HG03139 (cell line): ENCODE measurements at regions not wholly inside any gene's neighbourhood (a gene's known extent, or its start where the extent isn't known, plus 50 kb on each side); places are given as distances from the start of the nearest gene placed in this dataset.

ENCODE experiments used
- ATAC-seq: cut with Tn5 transposase; IDR thresholded peaks from one replicate; pipeline ENCODE4 v1.9.1; 2021; ENCODE audit not compliant: unreplicated experiment

DNA sequence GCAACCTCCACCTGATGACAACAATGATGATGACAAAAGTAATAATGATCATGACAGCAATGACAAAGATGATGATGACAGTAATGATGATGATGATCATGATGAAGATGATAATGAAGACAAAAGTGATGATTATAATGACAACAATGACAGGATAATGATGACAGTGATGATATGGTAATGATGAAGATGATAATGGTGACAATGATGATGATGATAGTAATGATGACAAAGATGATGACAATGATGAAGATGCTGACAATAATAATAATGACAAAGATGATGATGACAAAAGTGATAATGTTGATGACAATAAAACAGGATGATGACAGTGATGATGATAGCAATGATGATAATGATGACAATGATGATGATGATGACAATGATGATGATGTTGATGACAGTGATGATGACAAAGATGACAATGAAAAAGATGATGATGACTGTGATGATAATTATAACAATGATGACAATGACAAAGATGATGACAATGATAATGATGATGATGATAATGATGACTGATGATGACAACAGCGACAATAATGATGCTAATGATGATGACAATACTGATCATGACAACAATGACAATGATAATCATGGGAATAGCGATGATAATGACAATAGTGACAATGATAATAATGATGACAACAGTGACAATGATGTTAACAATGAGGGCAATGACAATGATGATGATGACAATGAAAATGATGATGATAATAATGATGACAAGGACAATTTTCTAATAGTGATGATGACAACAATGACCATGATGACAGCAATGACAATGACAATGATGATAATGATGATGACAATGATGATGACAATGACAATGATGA lies 1106.5 kb upstream of the AUTS2 start:
- no peak for ATAC-seq

DNA sequence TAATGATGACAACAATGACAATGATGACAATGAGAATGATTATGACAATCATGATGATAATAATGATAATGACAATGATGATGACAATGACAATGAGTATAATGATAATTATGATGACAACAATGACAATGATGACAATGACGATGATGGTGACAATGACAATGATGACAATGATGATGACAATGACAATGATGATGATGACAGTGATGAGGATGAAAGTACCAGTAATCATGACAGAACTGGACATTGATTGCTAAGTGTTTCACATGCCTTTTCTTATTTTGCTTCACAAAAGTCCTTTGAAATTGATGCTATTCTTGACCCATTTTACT lies 1106.0 kb upstream of the AUTS2 start:
- ATAC-seq = no peak

DNA sequence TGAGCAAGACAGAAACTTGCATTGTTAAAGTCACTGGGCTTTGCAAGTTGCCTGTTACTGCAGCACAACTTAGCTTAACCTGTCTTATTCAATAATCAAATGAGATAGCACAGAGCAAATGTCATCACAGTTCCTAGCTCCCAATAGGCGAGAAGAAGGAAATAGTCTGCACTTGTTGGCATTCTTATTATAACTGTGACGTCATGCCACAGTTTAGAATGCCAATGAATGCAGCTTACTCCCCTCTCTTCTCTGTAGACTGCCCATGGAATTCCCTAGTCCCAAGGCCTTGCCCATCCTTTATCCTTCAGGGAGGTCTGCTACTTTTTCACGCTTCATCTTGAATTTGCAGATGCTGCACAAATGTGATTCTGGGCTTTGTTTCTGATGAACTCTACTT lies 1094.9 kb upstream of the AUTS2 start:
- ATAC-seq = no peak

DNA sequence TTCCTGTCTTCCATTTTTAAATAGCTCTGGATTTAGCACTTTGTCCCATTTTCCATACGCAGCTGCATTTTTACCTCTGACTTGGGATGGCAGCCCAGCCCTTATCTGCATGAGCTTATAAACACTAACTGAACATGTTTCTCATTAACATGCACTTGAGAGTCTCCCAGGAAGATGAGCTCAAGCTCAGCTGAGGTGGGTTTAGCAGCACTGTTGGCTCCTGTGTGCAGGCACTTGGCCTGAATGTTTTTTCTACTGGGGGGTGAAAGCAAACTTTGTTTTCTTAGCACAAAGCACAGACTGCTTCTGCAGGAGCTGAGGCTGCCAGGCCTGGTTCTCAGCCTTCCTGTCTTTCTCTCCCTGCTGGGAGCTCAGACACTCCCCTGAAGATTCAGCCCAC lies 1093.6 kb upstream of the AUTS2 start:
- ATAC-seq = no peak

GRCh38 chr7:68505721-68506120 lies 1092.6 kb upstream of the AUTS2 start:
- no peak for ATAC-seq

- ATAC-seq = no peak
These were observed 1090.6 kb upstream of the AUTS2 start for GRCh38 chr7:68507668-68508067.

GRCh38 chr7:68509054-68509453 lies 1089.2 kb upstream of the AUTS2 start:
- no peak for ATAC-seq

GRCh38 chr7:68509603-68510002 lies 1088.7 kb upstream of the AUTS2 start:
- no peak for ATAC-seq

- ATAC-seq = no peak
These were observed 1087.0 kb upstream of the AUTS2 start for GRCh38 chr7:68511281-68511680.

- no peak for ATAC-seq
These were observed 1085.8 kb upstream of the AUTS2 start for GRCh38 chr7:68512466-68512865.

GRCh38 chr7:68518060-68518459 lies 1080.2 kb upstream of the AUTS2 start:
- no peak for ATAC-seq

DNA sequence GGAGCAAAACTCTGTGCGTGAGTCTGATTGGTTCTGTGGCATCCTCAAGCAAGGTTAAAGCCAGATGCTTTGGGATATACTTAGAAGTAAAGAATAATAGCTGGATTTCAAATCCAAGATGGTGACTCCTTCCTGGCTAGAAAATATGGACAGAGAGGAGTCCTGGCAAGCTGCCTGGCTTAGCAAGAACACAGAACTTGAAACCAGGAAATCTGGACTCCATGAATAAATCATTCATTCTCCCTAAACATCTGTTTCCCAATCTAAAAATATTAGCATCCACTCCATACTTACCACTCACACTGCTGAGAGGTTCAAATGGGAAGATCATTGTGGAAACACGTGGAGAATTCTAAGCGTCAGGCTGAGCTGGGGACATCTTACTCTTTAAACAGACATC lies 1074.1 kb upstream of the AUTS2 start:
- ATAC-seq = no peak

DNA sequence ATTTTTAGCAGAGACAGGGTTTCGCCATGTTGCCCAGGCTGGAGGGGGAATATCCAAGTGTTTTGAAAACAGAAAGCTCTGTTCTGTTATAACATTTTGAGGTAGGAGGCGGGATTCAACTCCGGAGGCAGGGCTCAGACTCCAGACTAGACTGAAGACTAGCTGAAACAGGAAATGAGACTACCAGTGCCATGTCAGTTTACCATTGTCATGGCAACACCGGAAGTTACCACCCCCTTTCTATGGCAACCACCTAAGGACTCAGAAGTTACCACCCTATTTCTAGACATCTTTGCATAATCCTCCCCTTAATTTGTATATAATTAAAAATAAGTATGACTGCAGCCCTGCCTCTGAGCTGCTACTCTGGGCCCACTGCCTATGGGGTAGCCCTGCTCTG lies 1069.1 kb upstream of the AUTS2 start:
- ATAC-seq = no peak

DNA sequence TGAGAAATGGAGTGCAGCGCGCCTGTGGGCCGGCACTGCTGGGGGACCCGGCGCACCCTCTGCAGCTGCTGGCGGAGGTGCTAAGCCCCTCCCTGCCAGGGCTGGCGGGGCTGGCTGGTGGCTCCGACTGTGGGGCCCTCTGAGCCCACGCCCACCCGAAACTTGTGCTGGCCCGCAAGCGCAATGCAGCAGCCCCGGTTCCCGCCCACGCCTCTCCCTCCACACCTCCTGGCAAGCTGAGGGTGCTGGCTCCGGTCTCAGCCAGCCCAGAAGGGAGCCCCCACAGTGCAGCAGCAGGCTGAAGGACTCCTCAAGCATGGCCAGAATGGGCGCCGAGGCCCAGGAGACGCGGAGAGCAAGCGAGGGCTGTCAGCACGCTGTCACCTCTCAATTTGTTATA lies 1063.0 kb upstream of the AUTS2 start:
- ATAC-seq = no peak

GRCh38 chr7:68537051-68537773 lies 1061.1 kb upstream of the AUTS2 start:
- no peak for ATAC-seq

GRCh38 chr7:68537774-68538071 lies 1060.6 kb upstream of the AUTS2 start:
- ATAC-seq = no peak

DNA sequence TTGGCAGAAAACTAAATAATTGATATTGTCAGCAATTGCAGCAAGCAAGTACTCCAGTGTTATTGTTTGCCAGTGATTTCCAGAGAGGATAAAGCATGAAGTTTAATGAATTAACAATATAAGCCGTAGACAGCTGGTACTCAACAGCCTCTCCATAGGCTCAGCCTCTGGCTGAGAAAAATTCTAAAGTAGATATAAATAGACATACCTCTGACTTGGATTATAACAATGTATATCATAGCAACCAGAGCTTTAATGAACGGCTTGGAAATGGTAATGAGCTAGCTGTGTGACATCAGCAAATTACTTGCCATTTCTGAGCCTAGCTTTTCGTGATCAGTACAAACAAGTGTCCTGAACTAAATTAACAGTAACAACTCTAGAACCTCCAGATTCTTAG lies 1055.4 kb upstream of the AUTS2 start:
- ATAC-seq = no peak

GRCh38 chr7:68544851-68545250 lies 1053.4 kb upstream of the AUTS2 start:
- ATAC-seq = no peak

GRCh38 chr7:68547181-68547580 lies 1051.1 kb upstream of the AUTS2 start:
- ATAC-seq = no peak

DNA sequence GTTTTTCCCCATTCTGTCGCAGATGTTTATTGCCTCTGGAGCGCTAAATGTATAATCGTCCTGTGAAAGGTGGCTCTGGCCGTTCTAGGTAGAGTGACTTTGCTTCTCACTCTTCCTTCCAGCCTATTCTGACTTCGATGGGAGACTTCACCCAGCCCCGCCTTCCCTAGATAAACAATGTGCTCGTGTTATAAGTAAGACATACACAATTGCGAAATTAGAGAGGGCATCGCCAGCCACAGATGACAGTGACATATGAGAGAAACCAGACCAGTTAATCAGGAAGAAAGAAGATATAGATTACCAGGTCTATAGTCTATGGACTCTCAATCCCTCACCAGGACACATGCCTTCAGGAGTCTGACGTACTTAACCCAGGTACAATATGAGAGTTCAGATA lies 1050.5 kb upstream of the AUTS2 start:
- no peak for ATAC-seq

GRCh38 chr7:68550027-68550426 lies 1048.2 kb upstream of the AUTS2 start:
- no peak for ATAC-seq

DNA sequence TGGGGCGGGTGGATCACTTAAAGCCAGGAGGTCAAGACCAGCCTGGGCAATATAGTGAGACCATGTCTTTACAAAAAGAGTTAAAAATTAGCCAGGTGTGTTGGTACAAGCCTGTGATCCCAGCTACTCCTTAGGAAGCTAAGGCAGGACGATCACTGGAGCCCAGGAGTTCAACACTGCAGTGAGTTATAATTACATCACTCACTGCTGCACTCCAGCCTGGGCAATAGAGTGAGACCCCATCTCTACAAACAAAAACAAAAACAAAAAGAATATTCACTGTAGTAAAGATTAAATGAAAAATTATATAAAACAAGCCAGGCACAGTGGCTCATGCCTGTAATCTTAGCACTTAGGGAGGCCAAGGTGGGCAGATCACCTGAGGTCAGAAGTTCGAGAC lies 1047.6 kb upstream of the AUTS2 start:
- no peak for ATAC-seq

GRCh38 chr7:68556537-68556936 lies 1041.7 kb upstream of the AUTS2 start:
- no peak for ATAC-seq
